ENCODE measurements at regions not wholly inside any gene's neighbourhood (a gene's known extent, or its start where the extent isn't known, plus 50 kb on each side); places are given as distances from the start of the nearest gene placed in this dataset.

DNA sequence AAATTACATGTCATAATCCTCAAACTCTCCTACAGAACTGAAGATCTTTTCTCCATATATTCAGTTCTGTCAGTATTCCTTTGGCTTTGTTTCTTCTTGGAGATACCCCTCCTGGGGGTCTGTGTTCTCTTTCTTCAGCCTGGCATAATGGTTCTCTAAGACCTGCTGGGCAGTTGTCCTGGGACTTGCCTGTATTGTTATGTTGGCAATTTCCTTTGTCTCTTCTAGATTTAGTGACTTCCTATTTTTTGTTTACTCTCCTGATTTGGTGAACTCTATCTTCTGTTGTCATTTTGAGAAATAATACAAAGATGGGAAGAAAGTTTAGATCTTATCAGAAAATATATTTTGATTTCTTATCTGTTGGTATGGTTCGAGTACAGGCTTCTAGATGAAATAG lies 127.8 kb downstream of the GOSR1 start:
- TF ChIP-seq, protein P1, sequence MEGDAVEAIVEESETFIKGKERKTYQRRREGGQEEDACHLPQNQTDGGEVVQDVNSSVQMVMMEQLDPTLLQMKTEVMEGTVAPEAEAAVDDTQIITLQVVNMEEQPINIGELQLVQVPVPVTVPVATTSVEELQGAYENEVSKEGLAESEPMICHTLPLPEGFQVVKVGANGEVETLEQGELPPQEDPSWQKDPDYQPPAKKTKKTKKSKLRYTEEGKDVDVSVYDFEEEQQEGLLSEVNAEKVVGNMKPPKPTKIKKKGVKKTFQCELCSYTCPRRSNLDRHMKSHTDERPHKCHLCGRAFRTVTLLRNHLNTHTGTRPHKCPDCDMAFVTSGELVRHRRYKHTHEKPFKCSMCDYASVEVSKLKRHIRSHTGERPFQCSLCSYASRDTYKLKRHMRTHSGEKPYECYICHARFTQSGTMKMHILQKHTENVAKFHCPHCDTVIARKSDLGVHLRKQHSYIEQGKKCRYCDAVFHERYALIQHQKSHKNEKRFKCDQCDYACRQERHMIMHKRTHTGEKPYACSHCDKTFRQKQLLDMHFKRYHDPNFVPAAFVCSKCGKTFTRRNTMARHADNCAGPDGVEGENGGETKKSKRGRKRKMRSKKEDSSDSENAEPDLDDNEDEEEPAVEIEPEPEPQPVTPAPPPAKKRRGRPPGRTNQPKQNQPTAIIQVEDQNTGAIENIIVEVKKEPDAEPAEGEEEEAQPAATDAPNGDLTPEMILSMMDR (conservative IDR thresholded peaks at IDR 0.05 in 1 of 2, IDR thresholded peaks at IDR 0.05 in 1 of 2; ENCODE audit: low read depth in 1 of 2, low read length in 2 of 2) = no peak
- TF ChIP-seq EZH2 (IDR thresholded peaks at IDR 0.05; ENCODE audit: low read length, missing control alignments) = no peak
